Vagina (tissue), 2 donors: ENCODE measurements at regions not wholly inside any gene's neighbourhood (a gene's known extent, or its start where the extent isn't known, plus 50 kb on each side); places are given as distances from the start of the nearest gene placed in this dataset.

Source experiments
- POLR2A ChIP-seq, 2 donors: fragments of 450-650 bp; IDR thresholded peaks; one replicate each; pipeline ENCODE4 v1.6.1; 2017; ENCODE audit warnings: antibody characterized with exemption in 2 of 2, mild to moderate bottlenecking in 2 of 2, moderate library complexity in 2 of 2
- POLR2AphosphoS5 ChIP-seq, 2 donors: sonication (generic); formaldehyde crosslinking; IDR thresholded peaks; one replicate each; pipeline ENCODE4 v1.9.0; 2017; ENCODE audit warnings: antibody characterized with exemption in 2 of 2, mild to moderate bottlenecking in 2 of 2, low read depth in 1 of 2; ENCODE audit not compliant: insufficient read depth in 1 of 2
- TF ChIP-seq, protein P1 (sequence below), 3 experiments: fragments of 450-650 bp in 2 of 3; fragments of 200-600 bp in 1 of 3; sonication (generic) in 1 of 3; IDR thresholded peaks; one replicate each; pipeline ENCODE4 v1.5.1; 2017 to 2019; ENCODE audit warnings: antibody characterized with exemption in 3 of 3, mild to moderate bottlenecking in 2 of 3, moderate library complexity in 2 of 3

DNA sequence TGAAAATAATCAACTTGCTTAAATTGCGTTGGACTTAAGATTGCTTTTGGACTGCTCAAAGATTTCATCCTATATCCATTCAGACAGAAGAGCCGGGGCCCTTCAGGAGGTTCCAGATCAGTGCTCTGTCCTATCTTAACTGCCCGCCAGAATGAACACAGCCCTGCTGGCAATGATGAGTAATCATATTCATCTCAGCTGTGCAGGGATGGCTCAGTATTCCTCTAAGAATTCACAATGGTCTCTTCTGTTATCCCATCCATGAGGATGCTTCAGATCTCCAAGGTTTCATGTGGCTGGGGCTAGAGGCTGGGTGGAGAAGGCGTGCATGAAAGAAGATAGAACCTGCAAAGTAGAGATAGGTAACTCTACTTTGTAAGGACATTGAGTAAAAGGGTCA lies 80.0 kb upstream of the NPVF start:
- TF ChIP-seq, protein P1, sequence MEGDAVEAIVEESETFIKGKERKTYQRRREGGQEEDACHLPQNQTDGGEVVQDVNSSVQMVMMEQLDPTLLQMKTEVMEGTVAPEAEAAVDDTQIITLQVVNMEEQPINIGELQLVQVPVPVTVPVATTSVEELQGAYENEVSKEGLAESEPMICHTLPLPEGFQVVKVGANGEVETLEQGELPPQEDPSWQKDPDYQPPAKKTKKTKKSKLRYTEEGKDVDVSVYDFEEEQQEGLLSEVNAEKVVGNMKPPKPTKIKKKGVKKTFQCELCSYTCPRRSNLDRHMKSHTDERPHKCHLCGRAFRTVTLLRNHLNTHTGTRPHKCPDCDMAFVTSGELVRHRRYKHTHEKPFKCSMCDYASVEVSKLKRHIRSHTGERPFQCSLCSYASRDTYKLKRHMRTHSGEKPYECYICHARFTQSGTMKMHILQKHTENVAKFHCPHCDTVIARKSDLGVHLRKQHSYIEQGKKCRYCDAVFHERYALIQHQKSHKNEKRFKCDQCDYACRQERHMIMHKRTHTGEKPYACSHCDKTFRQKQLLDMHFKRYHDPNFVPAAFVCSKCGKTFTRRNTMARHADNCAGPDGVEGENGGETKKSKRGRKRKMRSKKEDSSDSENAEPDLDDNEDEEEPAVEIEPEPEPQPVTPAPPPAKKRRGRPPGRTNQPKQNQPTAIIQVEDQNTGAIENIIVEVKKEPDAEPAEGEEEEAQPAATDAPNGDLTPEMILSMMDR (IDR thresholded peaks at IDR 0.05) = no peak
- no peak for TF ChIP-seq POLR2A (IDR thresholded peaks at IDR 0.05)
- TF ChIP-seq POLR2AphosphoS5 (IDR thresholded peaks at IDR 0.05; ENCODE audit: insufficient read depth in 1 of 2, low read depth in 1 of 2) = no peak
